CD4-positive, alpha-beta T cell treated with Interleukin-12 subunit alpha and Interleukin-12 subunit beta, for 1 hour (primary cell): ENCODE measurements at regions not wholly inside any gene's neighbourhood (a gene's known extent, or its start where the extent isn't known, plus 50 kb on each side); places are given as distances from the start of the nearest gene placed in this dataset.
"Not testable (repeated sequence)": the region's sequence is repeated elsewhere in the genome, so short reads cannot be mapped to it uniquely, and the experiment has no call there.

ENCODE experiments used
- DNase-seq: peaks from one replicate; pipeline ENCODE4 v3.0.0-alpha.2; 2020

DNA sequence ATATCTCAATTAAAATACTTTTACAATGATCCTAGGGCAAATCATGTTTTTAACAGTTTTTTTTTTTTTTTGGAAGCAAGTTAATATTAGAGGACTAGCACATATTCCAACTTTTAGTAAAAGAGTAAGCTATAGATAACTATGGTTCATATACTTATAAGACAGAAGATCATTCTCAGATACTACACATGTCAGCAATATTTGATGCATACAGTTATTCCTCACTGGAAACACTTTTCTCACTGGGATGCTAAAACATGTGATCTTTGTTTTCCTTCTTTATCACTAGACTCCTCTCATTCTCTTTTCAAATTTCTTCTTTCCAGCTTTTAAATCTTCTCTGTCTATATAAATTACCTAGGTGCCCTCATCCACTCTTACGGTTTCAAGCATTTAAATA, 1020.4 kb upstream of the FBXO33 start:
- DNase-seq: no peak

DNA sequence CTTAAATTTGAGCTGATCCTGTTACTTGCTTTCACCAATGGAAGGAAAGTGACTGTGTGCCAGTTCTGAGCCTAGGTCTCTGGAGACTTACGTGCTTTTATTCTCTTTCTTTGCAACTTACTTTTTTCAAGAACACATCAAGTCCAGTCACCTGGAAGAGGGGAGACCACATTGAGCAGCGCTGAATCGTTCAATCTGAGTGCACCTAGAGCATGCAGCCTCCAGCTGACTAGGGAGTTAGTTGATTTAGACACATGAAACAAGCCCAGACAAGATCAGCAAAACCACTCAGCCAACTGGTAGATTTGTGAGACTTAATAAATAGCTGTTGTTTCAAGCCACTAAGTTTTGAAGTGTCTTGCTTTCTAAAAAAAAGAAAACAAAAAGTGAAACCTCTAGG, 1014.8 kb upstream of the FBXO33 start:
- no peak for DNase-seq

DNA sequence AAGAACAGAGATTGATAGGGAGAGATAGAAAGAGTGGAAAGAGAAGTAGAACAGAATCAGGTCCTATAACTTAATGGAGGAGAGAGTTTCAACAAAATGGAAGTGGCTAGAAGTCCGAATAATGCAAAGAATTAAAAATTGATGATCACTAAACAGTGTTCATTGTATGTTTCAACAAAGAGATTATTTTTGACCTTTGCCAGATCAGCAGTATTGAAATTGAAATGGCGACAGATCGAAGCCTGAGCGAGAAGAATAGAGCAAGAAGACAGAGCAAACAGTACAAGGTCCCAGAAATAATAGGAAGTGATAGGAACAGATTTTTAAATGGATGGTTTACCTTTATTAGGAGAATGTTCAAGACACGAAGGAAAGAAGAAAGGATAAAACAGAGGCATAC, 1012.8 kb upstream of the FBXO33 start:
- DNase-seq: no peak

DNA sequence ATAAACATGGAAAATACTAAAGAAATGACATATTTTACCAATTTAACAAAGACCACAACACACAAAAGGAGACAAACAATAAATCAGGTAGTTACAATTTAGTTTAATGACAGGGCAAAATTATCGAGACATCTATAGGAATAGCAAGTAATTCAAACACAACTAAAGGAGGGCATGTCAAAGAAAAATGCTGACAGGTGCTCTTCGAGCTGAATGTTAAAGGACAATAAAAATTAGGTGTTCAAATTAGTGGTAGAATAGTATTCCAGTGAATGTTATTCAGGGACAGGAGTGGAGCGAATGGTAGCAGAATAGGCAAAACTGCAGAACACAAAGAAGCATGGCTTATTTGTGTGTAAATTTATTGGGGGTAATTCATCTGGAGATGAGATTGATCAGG, 1004.3 kb upstream of the FBXO33 start:
- no peak for DNase-seq

DNA sequence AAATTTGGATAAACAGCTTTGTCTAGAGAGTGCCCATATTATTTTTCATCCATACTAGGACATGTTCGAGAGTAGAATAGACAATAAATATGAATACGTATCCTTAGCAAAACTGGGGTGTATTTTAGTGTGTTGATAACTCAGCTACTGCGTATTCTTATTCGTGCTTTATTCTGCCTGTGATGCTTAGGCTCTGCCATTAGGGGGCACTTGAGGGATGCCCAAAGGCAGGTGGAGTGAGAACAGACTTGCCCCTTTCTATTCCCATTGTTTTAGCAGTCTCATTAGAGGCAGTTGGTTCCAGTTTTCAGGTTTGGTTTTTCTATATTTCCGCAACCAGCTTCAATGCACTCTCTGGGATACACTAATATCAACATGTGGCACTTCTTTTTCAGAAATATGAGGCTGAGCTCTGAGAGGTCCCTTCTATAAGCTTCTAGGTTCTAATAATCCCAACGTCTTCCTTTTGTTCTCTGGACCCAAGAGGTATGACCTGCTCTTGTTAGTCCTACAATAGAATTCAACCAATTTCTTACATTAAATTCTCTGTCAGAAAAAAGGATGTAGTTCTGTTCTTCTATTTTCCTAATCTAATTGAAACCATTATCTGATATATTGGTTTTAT, 985.7 kb upstream of the FBXO33 start:
- DNase-seq: peak; percentile 6

DNA sequence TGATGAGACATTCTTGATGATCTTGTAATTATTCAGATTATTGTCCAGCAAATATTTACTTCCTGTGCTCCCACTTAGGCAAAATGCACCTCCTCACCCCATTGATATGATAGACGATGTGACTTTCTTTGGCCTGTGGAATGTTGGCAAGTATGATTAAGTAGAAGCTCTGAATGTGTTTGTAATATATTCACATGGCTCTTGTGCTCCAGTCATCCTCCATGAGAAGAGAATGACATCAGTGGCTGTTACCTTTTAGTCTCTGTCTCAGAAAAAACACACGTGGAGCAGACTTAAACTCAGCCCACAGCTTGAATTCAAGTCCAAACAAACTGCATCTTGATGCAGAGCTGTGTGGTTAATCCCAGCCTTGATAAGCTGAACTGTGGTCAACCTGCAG, 984.3 kb upstream of the FBXO33 start:
- DNase-seq: no peak

GRCh38 chr14:40414386-40414785, 982.2 kb upstream of the FBXO33 start:
- DNase-seq: no peak

GRCh38 chr14:40413136-40413535, 980.9 kb upstream of the FBXO33 start:
- DNase-seq: no peak

DNA sequence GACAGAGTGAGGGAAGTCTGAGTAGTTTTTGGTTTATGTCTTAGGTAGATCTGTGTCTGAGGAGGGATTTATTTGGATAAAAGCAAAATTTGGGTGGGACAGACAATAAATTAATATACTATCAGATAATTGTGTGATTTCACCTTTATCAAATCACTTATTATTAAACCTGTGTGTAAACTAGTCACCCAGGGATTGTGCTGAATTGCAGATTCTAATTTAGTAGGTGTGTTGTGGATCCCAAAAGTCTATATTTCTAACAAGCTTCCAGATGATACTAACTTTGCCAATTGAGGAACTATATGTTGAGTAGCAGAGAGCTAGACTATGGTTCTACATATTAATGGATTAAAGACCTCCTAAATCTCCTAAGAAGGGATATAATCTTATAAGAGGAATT, 978.5 kb upstream of the FBXO33 start:
- DNase-seq: no peak

DNA sequence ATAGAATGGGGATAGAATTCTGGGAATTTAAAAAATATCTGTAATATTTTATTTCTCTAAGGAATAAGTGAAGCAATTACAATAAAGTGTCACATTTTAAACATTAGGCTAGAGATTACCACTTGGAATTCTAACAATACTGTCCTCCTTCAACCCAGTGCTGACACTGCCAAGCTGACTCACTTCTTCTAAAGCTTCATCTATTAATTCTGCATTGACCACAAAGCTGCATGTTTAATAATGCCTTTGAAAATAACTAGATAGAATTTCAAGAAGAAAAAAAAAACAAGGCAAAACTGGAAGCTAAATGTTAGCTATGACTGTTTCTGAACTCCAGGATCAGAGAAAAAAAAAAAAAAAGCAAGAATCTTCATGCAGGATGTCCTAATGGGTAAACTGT, 970.7 kb upstream of the FBXO33 start:
- DNase-seq: no peak

- no peak for DNase-seq
These were observed 966.7 kb upstream of the FBXO33 start for GRCh38 chr14:40398981-40399380.

GRCh38 chr14:40394634-40395340, 962.6 kb upstream of the FBXO33 start:
- DNase-seq: no peak

DNA sequence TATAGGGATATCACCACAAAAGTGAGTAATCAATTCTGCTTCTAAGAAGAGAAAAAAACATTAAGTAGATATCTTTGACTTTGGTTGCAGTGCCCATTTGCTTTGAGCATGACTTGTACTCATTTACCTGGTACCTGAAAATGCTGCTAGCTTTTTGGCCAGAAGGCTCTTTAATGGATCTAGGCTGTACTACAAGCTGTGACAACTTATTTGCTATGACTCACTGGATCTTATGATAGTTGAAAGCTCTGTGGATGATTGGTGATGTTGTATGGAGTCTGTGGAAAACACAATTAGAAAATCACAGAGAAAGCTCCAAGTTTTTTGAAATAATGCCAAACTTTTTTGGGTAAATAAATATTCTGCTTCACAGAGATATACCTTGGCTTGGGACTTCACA, 960.9 kb upstream of the FBXO33 start:
- DNase-seq: no peak

- DNase-seq: no peak
These were observed 954.2 kb upstream of the FBXO33 start for GRCh38 chr14:40386433-40386832.

DNA sequence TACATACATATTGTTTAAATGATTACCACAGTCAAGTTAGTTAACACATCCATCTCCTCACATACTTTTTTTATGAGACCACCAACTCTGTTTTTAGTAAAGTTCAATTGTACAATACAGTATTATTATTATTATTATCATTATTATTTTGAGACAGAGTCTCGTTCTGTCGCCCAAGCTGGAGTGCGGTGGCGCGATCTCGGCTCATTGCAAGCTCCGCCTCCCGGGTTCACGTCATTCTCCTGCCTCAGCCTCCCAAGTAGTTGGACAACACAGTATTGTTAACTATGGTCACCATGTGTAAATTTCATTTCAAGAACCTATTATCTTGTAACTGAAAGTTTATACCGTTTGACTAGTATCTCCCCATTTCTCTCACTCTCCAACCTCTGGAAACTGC, 942.0 kb upstream of the FBXO33 start:
- no peak for DNase-seq

DNA sequence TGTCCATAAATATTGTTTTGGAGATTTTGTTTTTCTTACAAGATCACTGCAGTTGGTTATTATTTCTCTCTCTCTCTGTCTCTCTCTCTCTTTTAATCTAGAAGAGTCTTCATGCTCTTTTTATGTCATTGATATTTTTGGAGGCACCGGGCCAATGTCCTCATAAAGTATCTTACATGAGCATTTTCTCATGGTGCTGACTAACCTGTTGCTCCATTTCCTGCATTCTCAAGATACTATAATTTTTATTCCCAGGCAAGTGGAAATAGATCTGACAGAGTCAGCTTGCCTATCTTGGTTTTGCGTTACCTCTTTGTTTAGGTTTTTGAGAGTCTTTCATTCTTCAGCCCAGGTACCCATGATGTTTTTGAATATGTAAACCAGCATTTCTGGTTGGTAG, 938.8 kb upstream of the FBXO33 start:
- DNase-seq: no peak

DNA sequence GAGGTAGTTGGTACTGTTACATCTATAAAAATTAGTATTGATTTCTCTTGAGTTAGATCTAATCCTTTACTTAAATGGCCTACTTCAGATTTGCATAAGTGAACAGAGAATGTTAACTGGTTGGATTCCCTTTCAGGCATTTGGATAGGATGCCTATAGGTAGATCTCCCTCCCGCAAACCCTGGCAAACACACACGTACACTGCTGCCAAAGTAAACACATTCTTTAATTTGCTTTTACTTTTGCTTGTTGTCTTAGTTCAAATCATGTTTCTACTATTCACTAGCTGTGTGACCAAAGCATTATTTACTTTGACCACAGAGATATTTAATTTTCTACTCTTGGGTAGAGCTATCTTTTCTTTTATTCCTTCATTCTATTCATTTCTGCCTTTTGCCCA, 936.1 kb upstream of the FBXO33 start:
- no peak for DNase-seq

GRCh38 chr14:40367717-40368116, 935.5 kb upstream of the FBXO33 start:
- no peak for DNase-seq

GRCh38 chr14:40365305-40365704, 933.1 kb upstream of the FBXO33 start:
- DNase-seq: no peak

DNA sequence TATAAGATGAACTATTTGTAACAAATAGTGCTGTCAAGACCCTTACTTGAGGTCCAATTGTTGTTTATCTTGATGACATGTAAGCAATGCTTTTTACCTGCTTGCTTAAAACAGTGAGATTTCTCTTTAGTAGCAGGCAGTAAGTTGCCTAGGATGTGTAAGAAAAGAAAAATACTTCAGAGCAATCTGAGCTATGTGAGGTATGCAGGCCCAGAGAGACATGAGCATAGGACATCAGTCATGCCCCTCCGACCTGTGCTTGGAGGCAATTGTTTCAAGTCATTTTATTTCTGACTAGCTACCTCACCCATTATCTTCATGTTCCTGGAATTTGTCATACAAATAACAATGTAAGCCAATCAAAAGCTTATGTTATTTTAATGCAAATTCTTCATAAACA, 930.6 kb upstream of the FBXO33 start:
- DNase-seq: no peak

GRCh38 chr14:40354754-40355153, 922.5 kb upstream of the FBXO33 start:
- DNase-seq: no peak

DNA sequence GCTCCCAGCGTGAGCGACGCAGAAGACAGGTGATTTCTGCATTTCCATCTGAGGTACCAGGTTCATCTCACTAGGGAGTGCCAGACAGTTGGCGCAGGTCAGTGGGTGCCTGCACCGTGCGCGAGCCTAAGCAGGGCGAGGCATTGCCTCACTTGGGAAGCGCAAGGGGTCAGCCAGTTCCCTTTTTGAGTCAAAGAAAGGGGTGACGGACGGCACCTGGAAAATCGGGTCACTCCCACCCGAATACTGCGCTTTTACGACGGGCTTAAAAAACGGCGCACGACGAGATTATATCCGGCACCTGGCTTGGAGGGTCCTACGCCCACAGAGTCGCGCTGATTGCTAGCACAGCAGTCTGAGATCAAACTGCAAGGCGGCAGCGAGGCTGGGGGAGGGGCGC, 915.9 kb upstream of the FBXO33 start:
- not testable (repeated sequence) for DNase-seq

DNA sequence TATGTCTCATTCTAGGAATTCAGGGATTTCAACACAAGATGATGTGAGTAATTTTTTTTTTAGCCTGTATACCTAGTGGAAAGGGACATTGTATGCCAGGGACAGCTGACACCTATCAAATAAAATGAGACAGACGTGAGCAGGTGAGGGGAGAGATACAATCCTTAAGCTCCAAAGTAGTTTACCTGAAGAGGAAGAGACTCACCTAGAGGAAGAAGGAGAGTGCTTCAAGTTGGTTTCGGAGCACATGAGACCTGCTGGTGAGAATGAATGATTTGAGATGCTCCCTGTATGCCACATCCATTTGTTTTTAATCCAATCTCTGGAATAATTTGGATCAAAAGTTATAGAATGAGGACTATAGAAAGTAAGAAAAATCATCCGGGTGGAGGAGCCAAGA, 915.4 kb upstream of the FBXO33 start:
- no peak for DNase-seq

DNA sequence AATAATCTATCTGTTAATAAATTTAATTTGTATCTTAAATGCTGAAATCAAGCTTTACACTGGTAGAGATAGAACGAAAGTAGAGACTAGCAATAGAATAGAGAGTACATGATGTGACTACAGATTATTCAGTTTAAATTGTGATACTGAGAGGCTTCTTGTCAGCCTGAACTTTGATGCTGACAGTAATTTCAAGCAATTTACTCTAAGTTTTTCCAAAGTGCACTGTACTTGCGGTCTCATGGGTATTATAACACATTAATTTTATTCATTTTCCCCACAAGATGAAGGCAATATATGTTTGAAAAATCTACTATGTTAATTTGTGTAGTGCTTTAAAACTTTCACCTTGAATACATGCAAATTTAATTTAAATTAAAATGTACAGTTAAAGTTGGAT, 914.0 kb upstream of the FBXO33 start:
- DNase-seq: no peak

- DNase-seq: no peak
These were observed 913.1 kb upstream of the FBXO33 start for GRCh38 chr14:40345334-40345733.
